ENCODE measurements at regions not wholly inside any gene's neighbourhood (a gene's known extent, or its start where the extent isn't known, plus 50 kb on each side); places are given as distances from the start of the nearest gene placed in this dataset.

GRCh38 chr11:70806461-70807194 lies 408.3 kb downstream of the CTTN start:
- no peaks in the 10 kb centered on the region for H4K20me1 ChIP-seq (ENCODE audit: insufficient read depth)
- H3K9me3 ChIP-seq (ENCODE audit: low read length): no peaks in the 10 kb centered on the region
- no peaks in the 10 kb centered on the region for H3F3A ChIP-seq (ENCODE audit: insufficient read depth, low read length, poor library complexity, severe bottlenecking)
- TF ChIP-seq POLR2AphosphoS5 (IDR thresholded peaks at IDR 0.05) (no peak), EP300 (conservative IDR thresholded peaks at IDR 0.05; ENCODE audit: poor library complexity, severe bottlenecking) (no peak), REST (IDR thresholded peaks at IDR 0.05; ENCODE audit: borderline replicate concordance) (no peak)
- no peak overlapping the region for H3K4me3 ChIP-seq (ENCODE audit: low read length)
- no peaks in the 10 kb centered on the region for H3K79me2 ChIP-seq (replicated peaks; ENCODE audit: insufficient read depth, low read length)
- H3K36me3 ChIP-seq (ENCODE audit: insufficient read depth, low read length): no peaks in the 10 kb centered on the region
- H3K9me2 ChIP-seq (ENCODE audit: insufficient read depth, low read length): no peaks in the 10 kb centered on the region
- no peak overlapping the region for H3K4me2 ChIP-seq (ENCODE audit: low read length)
- no peak overlapping the region for H3K27ac ChIP-seq (ENCODE audit: low read length)
- H3K9ac ChIP-seq (ENCODE audit: low read length): no peak overlapping the region
- H2AFZ ChIP-seq (ENCODE audit: low read depth, low read length): no peak overlapping the region
- H3K27me3 ChIP-seq (ENCODE audit: insufficient read depth, low read depth, low read length): no peaks in the 10 kb centered on the region

GRCh38 chr11:70807195-70807543 lies 408.8 kb downstream of the CTTN start:
- H3K4me3 ChIP-seq (ENCODE audit: low read length): no peak overlapping the region
- no peaks in the 10 kb centered on the region for H3F3A ChIP-seq (ENCODE audit: insufficient read depth, low read length, poor library complexity, severe bottlenecking)
- TF ChIP-seq SMC3 (conservative IDR thresholded peaks at IDR 0.05; ENCODE audit: poor library complexity): no peak
- TF ChIP-seq MXI1 (conservative IDR thresholded peaks at IDR 0.05; ENCODE audit: poor library complexity, severe bottlenecking): no peak
- no peak for TF ChIP-seq RAD21 (conservative IDR thresholded peaks at IDR 0.05)
- no peak for TF ChIP-seq EZH2 (IDR thresholded peaks at IDR 0.05; ENCODE audit: borderline replicate concordance, insufficient read depth, low read length, poor library complexity, severe bottlenecking)
- TF ChIP-seq, protein P1, sequence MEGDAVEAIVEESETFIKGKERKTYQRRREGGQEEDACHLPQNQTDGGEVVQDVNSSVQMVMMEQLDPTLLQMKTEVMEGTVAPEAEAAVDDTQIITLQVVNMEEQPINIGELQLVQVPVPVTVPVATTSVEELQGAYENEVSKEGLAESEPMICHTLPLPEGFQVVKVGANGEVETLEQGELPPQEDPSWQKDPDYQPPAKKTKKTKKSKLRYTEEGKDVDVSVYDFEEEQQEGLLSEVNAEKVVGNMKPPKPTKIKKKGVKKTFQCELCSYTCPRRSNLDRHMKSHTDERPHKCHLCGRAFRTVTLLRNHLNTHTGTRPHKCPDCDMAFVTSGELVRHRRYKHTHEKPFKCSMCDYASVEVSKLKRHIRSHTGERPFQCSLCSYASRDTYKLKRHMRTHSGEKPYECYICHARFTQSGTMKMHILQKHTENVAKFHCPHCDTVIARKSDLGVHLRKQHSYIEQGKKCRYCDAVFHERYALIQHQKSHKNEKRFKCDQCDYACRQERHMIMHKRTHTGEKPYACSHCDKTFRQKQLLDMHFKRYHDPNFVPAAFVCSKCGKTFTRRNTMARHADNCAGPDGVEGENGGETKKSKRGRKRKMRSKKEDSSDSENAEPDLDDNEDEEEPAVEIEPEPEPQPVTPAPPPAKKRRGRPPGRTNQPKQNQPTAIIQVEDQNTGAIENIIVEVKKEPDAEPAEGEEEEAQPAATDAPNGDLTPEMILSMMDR (IDR thresholded peaks at IDR 0.05; ENCODE audit: poor library complexity, severe bottlenecking): no peak
- TF ChIP-seq TAF1 (IDR thresholded peaks at IDR 0.05; ENCODE audit: low read depth): no peak
- TF ChIP-seq EP300 (conservative IDR thresholded peaks at IDR 0.05; ENCODE audit: poor library complexity, severe bottlenecking): no peak
- no peaks in the 10 kb centered on the region for H3K27me3 ChIP-seq (ENCODE audit: insufficient read depth, low read depth, low read length)
- H3K79me2 ChIP-seq (replicated peaks; ENCODE audit: insufficient read depth, low read length): no peaks in the 10 kb centered on the region
- H4K20me1 ChIP-seq (ENCODE audit: insufficient read depth): no peaks in the 10 kb centered on the region
- no peak overlapping the region for H3K4me2 ChIP-seq (ENCODE audit: low read length)
- H3K9me3 ChIP-seq (ENCODE audit: low read length): no peaks in the 10 kb centered on the region
- no peaks in the 10 kb centered on the region for H3K36me3 ChIP-seq (ENCODE audit: insufficient read depth, low read length)
- H2AFZ ChIP-seq (ENCODE audit: low read depth, low read length): no peak overlapping the region
- no peaks in the 10 kb centered on the region for H3K9me2 ChIP-seq (ENCODE audit: insufficient read depth, low read length)
- no peak overlapping the region for H3K27ac ChIP-seq (ENCODE audit: low read length)
- no peak overlapping the region for H3K9ac ChIP-seq (ENCODE audit: low read length)
